Kidney epithelial cell (primary cell): ENCODE measurements at regions not wholly inside any gene's neighbourhood (a gene's known extent, or its start where the extent isn't known, plus 50 kb on each side); places are given as distances from the start of the nearest gene placed in this dataset.
A peak's percentile ranks its signal among the peaks of the same experiment; 100 is the strongest.
"Not testable (repeated sequence)": the region's sequence is repeated elsewhere in the genome, so short reads cannot be mapped to it uniquely, and the experiment has no call there.

Experiments
- DNase-seq: peaks from one replicate; pipeline ENCODE4 v3.0.0-alpha.2; 2010; ENCODE audit warnings: low read depth
- H3K27me3 ChIP-seq: 2 replicates; pipeline ENCODE4 v1.6.0; 2011; ENCODE audit warnings: low read length; ENCODE audit not compliant: control insufficient read depth, insufficient read depth
- H3K36me3 ChIP-seq: 2 replicates; pipeline ENCODE4 v1.5.1; 2011; ENCODE audit warnings: low read length; ENCODE audit not compliant: control insufficient read depth, insufficient read depth
- H3K4me3 ChIP-seq: 2 replicates; pipeline ENCODE4 v1.5.1; 2011; ENCODE audit warnings: low read depth, mild to moderate bottlenecking, control low read depth, low read length
- TF ChIP-seq, protein P1 (sequence below): IDR thresholded peaks from 2 replicates; pipeline ENCODE4 v1.5.1; 2011; ENCODE audit warnings: mild to moderate bottlenecking, moderate library complexity, low read length, control low read depth, inconsistent platforms; ENCODE audit not compliant: insufficient read depth, poor library complexity, severe bottlenecking

DNA sequence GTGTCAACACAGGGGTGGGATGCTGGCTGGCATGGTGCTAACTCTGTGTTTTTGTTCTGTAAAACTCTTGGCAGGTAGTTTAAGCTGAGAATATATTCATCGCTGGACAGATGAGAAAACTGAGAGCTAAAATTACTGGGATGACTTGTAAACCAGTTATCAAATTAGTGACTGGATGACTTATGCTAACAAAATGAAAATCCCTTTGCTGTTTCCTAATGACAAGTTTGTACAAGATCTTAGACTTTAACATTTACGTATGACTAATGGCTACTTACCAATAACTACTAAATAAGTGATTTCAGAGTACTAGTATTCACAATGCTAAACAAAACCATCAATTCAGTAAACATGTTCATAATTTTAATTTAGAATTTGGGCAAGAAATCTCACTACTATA lies 854.8 kb upstream of the ARRDC3 start:
- Histone ChIP-seq H3K27me3 (no peaks in the 10 kb centered on the region), H3K36me3 (no peaks in the 10 kb centered on the region), H3K4me3 (no peak overlapping the region)
- no peak for DNase-seq
- TF ChIP-seq, protein P1, sequence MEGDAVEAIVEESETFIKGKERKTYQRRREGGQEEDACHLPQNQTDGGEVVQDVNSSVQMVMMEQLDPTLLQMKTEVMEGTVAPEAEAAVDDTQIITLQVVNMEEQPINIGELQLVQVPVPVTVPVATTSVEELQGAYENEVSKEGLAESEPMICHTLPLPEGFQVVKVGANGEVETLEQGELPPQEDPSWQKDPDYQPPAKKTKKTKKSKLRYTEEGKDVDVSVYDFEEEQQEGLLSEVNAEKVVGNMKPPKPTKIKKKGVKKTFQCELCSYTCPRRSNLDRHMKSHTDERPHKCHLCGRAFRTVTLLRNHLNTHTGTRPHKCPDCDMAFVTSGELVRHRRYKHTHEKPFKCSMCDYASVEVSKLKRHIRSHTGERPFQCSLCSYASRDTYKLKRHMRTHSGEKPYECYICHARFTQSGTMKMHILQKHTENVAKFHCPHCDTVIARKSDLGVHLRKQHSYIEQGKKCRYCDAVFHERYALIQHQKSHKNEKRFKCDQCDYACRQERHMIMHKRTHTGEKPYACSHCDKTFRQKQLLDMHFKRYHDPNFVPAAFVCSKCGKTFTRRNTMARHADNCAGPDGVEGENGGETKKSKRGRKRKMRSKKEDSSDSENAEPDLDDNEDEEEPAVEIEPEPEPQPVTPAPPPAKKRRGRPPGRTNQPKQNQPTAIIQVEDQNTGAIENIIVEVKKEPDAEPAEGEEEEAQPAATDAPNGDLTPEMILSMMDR, result no peak

DNA sequence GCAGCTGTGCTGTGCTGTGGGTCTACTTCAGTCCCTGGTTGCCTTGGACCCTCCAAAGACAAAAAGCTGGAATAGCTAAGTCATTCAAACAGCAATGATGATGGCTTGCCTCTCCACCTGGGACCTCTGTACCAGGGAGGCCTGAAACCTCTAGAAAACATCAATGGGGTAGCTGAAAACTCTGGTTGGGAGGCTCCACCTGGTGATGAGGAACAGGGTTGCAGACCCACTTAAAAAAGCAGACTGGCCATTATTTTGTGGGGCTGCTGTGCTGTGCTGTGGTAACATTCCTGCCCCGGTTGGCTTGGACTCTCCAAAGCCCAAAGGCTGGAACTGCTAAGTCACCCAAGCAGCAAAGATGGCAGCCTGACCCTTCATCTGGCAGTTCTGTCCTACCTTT lies 839.3 kb upstream of the ARRDC3 start:
- TF ChIP-seq, protein P1, result peak; percentile 15
- Histone ChIP-seq H3K27me3 (no peaks in the 10 kb centered on the region), H3K4me3 (no peak overlapping the region), H3K36me3 (no peaks in the 10 kb centered on the region)
- DNase-seq, result no peak

DNA sequence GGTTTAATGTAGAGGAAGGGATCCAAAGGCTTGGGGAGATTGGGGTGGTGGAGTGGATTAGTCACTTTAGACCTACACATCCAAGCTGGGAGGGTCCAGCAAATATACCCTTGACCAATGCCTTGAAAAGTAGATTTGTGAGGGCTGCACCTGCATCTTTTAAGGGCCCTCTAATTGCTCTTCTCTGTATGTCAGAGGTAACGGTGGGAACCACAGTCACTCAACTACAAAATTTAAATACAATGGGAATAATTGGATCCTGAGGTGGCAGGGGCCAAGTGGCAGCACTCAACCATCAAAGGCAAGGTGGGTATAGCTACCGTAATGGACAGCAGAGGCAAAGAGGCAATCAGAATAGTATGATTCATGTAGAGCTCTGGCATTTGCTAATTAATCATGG lies 833.7 kb upstream of the ARRDC3 start:
- not testable (repeated sequence) for DNase-seq, H3K4me3 ChIP-seq, H3K36me3 ChIP-seq, H3K27me3 ChIP-seq

DNA sequence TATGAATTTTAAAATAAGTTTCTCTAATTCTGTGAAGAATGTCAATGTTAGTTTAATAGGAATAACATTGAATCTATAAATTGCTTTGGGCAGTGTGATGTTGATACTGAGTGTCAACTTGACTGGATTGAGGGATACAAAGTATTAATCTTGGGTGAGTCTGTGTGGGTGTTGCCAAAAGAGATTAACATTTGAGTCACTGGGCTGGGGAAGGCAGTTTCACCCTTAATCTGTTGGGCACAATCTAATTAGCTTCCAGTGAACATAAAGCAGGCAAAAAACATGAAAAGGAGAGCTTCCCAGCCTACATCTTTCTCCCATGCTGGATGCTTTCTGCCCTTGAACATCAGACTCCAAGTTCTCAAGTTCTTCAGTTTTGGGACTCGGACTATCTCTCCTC lies 832.0 kb upstream of the ARRDC3 start:
- no peak for DNase-seq
- H3K27me3 ChIP-seq, result no peaks in the 10 kb centered on the region
- H3K36me3 ChIP-seq, result no peaks in the 10 kb centered on the region
- TF ChIP-seq, protein P1, result no peak
- no peak overlapping the region for H3K4me3 ChIP-seq

DNA sequence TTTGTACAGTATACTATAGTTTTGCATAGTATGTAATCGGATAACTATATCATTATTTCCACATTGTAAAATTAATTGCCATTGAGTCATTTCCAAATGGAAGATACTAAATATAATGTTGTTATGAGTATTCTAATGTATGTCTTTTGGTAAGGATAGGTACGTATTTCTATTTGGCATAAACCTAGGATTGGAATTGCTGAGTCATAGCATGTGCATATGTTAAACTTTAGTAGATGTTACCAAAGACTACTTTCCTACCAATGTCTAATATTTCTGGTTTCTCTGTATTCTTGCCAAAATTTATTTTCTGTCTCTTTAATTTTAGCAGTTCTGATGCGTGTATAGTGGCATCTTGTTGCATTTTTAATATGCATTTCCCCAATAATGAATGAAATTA lies 825.1 kb upstream of the ARRDC3 start:
- TF ChIP-seq, protein P1, result no peak
- no peak for DNase-seq
- Histone ChIP-seq H3K27me3 (no peaks in the 10 kb centered on the region), H3K36me3 (no peaks in the 10 kb centered on the region), H3K4me3 (no peak overlapping the region)

DNA sequence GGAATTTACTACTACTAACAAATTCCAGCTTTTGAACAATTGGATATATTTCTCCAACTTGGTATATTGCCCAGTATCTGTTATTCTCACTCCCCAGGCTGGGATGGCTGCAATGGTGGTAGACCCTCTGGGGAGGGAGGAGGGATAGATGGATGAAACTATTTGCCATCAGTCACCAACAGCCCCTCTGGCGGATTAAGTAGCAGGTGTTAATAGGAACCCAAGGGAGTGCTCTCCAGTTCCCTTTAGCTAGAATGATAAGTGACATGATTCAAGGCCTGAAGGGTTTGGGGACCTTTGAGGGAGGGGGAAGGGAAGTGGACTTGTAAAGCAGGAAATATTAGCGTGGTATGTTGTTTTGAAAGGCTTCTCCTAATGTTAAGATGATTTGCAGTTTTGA lies 824.0 kb upstream of the ARRDC3 start:
- DNase-seq, result no peak
- no peaks in the 10 kb centered on the region for H3K36me3 ChIP-seq
- H3K4me3 ChIP-seq, result no peak overlapping the region
- TF ChIP-seq, protein P1, result no peak
- no peaks in the 10 kb centered on the region for H3K27me3 ChIP-seq
